HG03064 (cell line): ENCODE measurements at regions not wholly inside any gene's neighbourhood (a gene's known extent, or its start where the extent isn't known, plus 50 kb on each side); places are given as distances from the start of the nearest gene placed in this dataset.

Source experiments
- ATAC-seq: cut with Tn5 transposase; IDR thresholded peaks from one replicate; pipeline ENCODE4 v1.9.1; 2021; ENCODE audit warnings: low read depth; ENCODE audit not compliant: unreplicated experiment

GRCh38 chr17:77847221-77848085 lies 111.0 kb upstream of the TNRC6C start:
- no peak for ATAC-seq

- ATAC-seq: no peak
Measured at GRCh38 chr17:77848257-77848656, 110.2 kb upstream of the TNRC6C start.

GRCh38 chr17:77849239-77849638 lies 109.3 kb upstream of the TNRC6C start:
- no peak for ATAC-seq

GRCh38 chr17:77851921-77852320 lies 106.6 kb upstream of the TNRC6C start:
- ATAC-seq: no peak

GRCh38 chr17:77852731-77853130 lies 105.8 kb upstream of the TNRC6C start:
- ATAC-seq: no peak

- no peak for ATAC-seq
Measured at GRCh38 chr17:77853191-77853977, 105.1 kb upstream of the TNRC6C start.

- no peak for ATAC-seq
Measured at GRCh38 chr17:77854083-77854758, 104.3 kb upstream of the TNRC6C start.

- no peak for ATAC-seq
Measured at GRCh38 chr17:77854759-77855745, 103.5 kb upstream of the TNRC6C start.

GRCh38 chr17:77856551-77857305 lies 101.8 kb upstream of the TNRC6C start:
- ATAC-seq: no peak

- no peak for ATAC-seq
Measured at GRCh38 chr17:77857306-77857555, 101.3 kb upstream of the TNRC6C start.

- ATAC-seq: no peak
Measured at GRCh38 chr17:77857613-77858012, 100.9 kb upstream of the TNRC6C start.

- ATAC-seq: no peak
Measured at GRCh38 chr17:77858291-77859034, 100.0 kb upstream of the TNRC6C start.

- no peak for ATAC-seq
Measured at GRCh38 chr17:77859035-77859810, 99.3 kb upstream of the TNRC6C start.

- no peak for ATAC-seq
Measured at GRCh38 chr17:77861133-77861695, 97.3 kb upstream of the TNRC6C start.

GRCh38 chr17:77861981-77862645 lies 96.4 kb upstream of the TNRC6C start:
- no peak for ATAC-seq

GRCh38 chr17:77862890-77863813 lies 95.4 kb upstream of the TNRC6C start:
- ATAC-seq: no peak
